Testis (tissue), 2 donors: ENCODE measurements at regions not wholly inside any gene's neighbourhood (a gene's known extent, or its start where the extent isn't known, plus 50 kb on each side); places are given as distances from the start of the nearest gene placed in this dataset.

Experiments used
- DNase-seq: peaks from one replicate; pipeline ENCODE4 v3.0.0-alpha.2; 2019
- H3K27ac ChIP-seq, 2 donors: fragments of 200-600 bp; sonication (generic); one replicate each; pipeline ENCODE4 v1.5.1; 2019
- H3K27me3 ChIP-seq: fragments of 200-600 bp; sonication (generic); one replicate; pipeline ENCODE4 v1.5.1; 2019
- H3K36me3 ChIP-seq: fragments of 200-600 bp; sonication (generic); one replicate; pipeline ENCODE4 v1.5.1; 2017; ENCODE audit warnings: low read depth; ENCODE audit errors: missing control alignments
- H3K4me1 ChIP-seq: fragments of 200-600 bp; sonication (generic); one replicate; pipeline ENCODE4 v1.5.1; 2019
- H3K4me3 ChIP-seq, 2 donors: fragments of 200-600 bp; sonication (generic); one replicate each; pipeline ENCODE4 v1.5.1; 2017 to 2019
- H3K9me3 ChIP-seq: fragments of 200-600 bp; sonication (generic); one replicate; pipeline ENCODE4 v1.5.1; 2017
- CTCF ChIP-seq, 3 experiments: fragments of 450-650 bp in 2 of 3; fragments of 200-600 bp in 1 of 3; sonication (generic) in 1 of 3; IDR thresholded peaks; one replicate each; pipeline ENCODE4 v1.5.1; 2016 to 2019; ENCODE audit warnings: antibody characterized with exemption in 3 of 3, mild to moderate bottlenecking in 2 of 3, moderate library complexity in 1 of 3
- POLR2A ChIP-seq: fragments of 450-650 bp; IDR thresholded peaks from one replicate; pipeline ENCODE4 v1.6.1; 2017; ENCODE audit warnings: antibody characterized with exemption, mild to moderate bottlenecking, moderate library complexity
- WGBS, 2 donors: methylation state at CpG; one replicate each; pipeline ENCODE4 v1.1.5; 2018; 5-methylcytosine and 5-hydroxymethylcytosine counted together
- intact Hi-C: fragments of 100-400 bp; cut with DNase I; formaldehyde crosslinking; loops from one replicate; pipeline ENCODE4 v1.15.1; 2023; ENCODE audit warnings: low total_unique reads

DNA sequence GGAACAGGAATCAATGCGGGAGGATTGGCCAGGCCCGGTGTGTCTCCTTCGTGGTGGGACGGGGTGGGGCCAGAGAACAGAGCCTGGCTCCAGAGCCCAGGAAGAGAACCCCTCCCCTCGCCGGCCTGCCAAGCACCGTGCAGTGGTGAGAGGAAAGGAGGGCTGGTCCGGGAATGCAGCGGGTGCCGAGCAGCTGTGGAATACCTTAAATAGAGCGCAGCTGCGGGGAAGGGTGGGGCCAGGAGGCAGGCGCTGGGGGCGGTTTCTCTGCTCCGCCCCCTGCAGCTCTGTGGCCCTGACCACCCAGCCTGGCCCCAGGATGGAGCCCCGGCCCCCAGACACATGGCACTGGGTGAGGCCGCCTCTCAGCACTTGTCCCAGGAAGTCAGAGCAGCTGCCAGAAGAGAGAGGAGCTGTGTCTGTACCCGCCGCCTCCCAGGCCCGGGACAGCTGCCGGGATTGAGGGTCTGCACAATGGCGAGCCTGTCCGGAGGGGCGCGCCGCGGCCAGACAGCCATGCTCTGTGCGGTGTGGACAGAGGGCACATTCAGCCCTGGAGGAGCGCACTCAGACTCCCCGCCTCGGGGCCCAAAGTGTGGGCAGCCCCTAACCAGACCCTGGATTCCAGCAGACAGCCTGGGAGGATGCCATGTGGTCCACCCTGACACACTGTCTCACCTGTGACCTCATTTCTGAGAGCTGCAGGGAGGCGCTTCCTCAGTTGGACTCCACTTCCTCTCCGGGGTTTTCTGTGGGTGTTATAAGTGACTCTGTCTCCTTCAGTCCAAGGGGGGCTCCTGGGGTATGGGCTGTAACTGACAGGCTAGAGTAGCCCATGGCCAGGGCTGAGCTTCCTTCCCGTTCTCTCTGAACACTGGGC, 268.8 kb downstream of the SEC14L1 start:
- WGBS, 2 donors: 21 to 55% methylated on average over 9 to 30 of the region's 34 CpGs
- peaks cover 37% of the 10 kb centered on the region for H3K4me1 ChIP-seq
- DNase-seq: peak; percentile 72
- no peak overlapping the region for H3K4me3 ChIP-seq
- H3K36me3 ChIP-seq: no peaks in the 10 kb centered on the region
- no peaks in the 10 kb centered on the region for H3K9me3 ChIP-seq
- no peaks in the 10 kb centered on the region for H3K27me3 ChIP-seq
- H3K27ac ChIP-seq: peak overlapping the region in 1 of 2 donors; percentile 71
- no peak for TF ChIP-seq POLR2A
- TF ChIP-seq CTCF (IDR thresholded peaks at IDR 0.05): no peak
- intact Hi-C loops: no loop called here

DNA sequence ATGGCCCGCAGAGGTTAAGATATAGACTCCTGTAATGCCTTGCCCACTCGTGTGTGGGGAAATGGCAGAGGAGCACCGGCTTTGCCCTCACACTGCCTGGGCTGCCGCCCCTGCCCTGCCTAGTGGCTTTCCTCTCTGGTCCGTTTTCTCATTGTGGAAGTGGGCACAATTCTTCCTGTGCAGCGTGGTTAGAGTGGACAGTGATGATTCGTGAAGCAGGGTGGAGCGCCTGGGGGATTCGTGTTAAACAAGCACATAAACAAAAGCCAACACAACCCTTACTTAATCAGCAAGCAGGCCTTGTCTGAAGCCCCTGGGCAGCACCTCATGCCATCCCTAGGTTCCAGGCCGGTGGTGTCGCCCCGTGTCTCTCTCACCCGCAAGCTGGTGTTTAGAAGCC, 269.7 kb downstream of the SEC14L1 start:
- Histone ChIP-seq H3K4me1 (peaks cover 37% of the 10 kb centered on the region), H3K27me3 (no peaks in the 10 kb centered on the region), H3K4me3 (no peak overlapping the region), H3K36me3 (no peaks in the 10 kb centered on the region), H3K27ac (peak overlapping the region in 1 of 2 donors; percentile 71), H3K9me3 (no peaks in the 10 kb centered on the region)
- TF ChIP-seq POLR2A (no peak), CTCF (IDR thresholded peaks at IDR 0.05) (no peak)
- WGBS, 2 donors: 85 to 91% methylated on average over 13 of the region's 13 CpGs
- intact Hi-C loops: no loop called here
- no peak for DNase-seq

- no peaks in the 10 kb centered on the region for H3K27me3 ChIP-seq
- WGBS, 2 donors: 83 to 91% methylated on average over 13 to 15 of the region's 15 CpGs
- H3K4me1 ChIP-seq: peaks cover 17% of the 10 kb centered on the region
- intact Hi-C loops: no loop called here
- H3K27ac ChIP-seq: no peak overlapping the region
- no peak for TF ChIP-seq POLR2A
- no peak for TF ChIP-seq CTCF (IDR thresholded peaks at IDR 0.05)
- H3K36me3 ChIP-seq: no peaks in the 10 kb centered on the region
- no peak overlapping the region for H3K4me3 ChIP-seq
- no peaks in the 10 kb centered on the region for H3K9me3 ChIP-seq
- DNase-seq: no peak
Measured at GRCh38 chr17:77414811-77415400, 274.1 kb downstream of the SEC14L1 start.

DNA sequence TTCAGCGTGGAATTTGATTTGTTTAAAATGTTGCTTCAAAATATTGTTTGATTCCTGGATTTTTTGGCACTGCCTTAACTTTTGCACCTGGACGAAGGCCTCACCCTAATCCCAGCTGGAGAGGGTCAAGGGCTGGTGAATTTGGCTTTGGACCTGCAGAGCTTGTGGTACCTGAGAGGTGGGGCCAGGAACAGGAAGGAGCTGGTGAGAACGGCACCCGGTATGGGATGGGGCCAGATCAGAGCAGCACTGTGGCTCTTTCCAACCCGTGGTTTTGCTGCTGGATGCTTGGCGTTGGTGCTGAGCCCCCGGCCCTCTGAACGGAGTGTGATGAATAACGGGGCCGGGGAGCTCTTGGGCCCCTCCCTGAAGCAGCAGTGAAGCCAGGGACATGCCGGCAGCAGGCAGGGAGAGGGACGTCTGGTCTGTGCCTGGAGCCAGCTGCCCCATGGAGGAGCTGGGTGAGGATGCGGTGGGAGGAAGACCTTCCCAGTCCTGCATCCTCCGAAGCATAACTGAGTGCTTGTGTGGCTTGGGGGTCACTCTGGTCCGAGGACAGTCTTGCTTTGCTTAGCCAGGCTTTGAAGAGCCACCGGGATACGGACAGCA, 275.4 kb downstream of the SEC14L1 start:
- no peak for DNase-seq
- intact Hi-C loops: no loop called here
- Histone ChIP-seq H3K36me3 (no peaks in the 10 kb centered on the region), H3K27me3 (no peaks in the 10 kb centered on the region), H3K4me1 (peaks cover 20% of the 10 kb centered on the region), H3K27ac (no peak overlapping the region), H3K9me3 (no peaks in the 10 kb centered on the region), H3K4me3 (no peak overlapping the region)
- WGBS, 2 donors: 72 to 76% methylated on average over 9 to 17 of the region's 17 CpGs
- TF ChIP-seq POLR2A (no peak), CTCF (IDR thresholded peaks at IDR 0.05) (no peak)
